Mesendoderm (in vitro differentiated cells): ENCODE measurements at regions not wholly inside any gene's neighbourhood (a gene's known extent, or its start where the extent isn't known, plus 50 kb on each side); places are given as distances from the start of the nearest gene placed in this dataset.

ENCODE experiments used
- DNase-seq: peaks from one replicate; pipeline ENCODE4 v3.0.0; 2013
- H2AK5ac ChIP-seq: 2 replicates; pipeline ENCODE4 v1.6.1; 2013; ENCODE audit warnings: low read length, inconsistent platforms
- H2BK120ac ChIP-seq: 2 replicates; pipeline ENCODE4 v1.6.1; 2013; ENCODE audit warnings: low read depth, mild to moderate bottlenecking, low read length, moderate library complexity, mixed read lengths
- H2BK15ac ChIP-seq: replicated peaks from 2 replicates; pipeline ENCODE4 v1.6.1; 2013; ENCODE audit warnings: low read depth, mild to moderate bottlenecking, moderate library complexity
- H2BK5ac ChIP-seq: 2 replicates; pipeline ENCODE4 v1.6.1; 2013; ENCODE audit warnings: low read length, inconsistent platforms
- H3K18ac ChIP-seq: 2 replicates; pipeline ENCODE4 v1.6.1; 2013; ENCODE audit warnings: mild to moderate bottlenecking, low read length, mixed read lengths
- H3K23ac ChIP-seq: one replicate; pipeline ENCODE4 v1.6.1; 2013; ENCODE audit warnings: low read length
- H3K27ac ChIP-seq: 2 replicates; pipeline ENCODE4 v1.5.1; 2013; ENCODE audit warnings: low read depth, mild to moderate bottlenecking, inconsistent platforms, low read length, moderate library complexity
- H3K27me3 ChIP-seq: 2 replicates; pipeline ENCODE4 v1.6.1; 2013; ENCODE audit warnings: low read length, control low read depth, mild to moderate bottlenecking, inconsistent platforms; ENCODE audit not compliant: insufficient read depth, poor library complexity
- H3K36me3 ChIP-seq: 2 replicates; pipeline ENCODE4 v1.6.1; 2013; ENCODE audit warnings: low read length, inconsistent platforms; ENCODE audit not compliant: control insufficient read depth, insufficient read depth
- H3K4ac ChIP-seq: one replicate; pipeline ENCODE4 v1.6.1; 2013; ENCODE audit warnings: low read depth, mild to moderate bottlenecking, low read length, moderate library complexity
- H3K4me1 ChIP-seq: 2 replicates; pipeline ENCODE4 v1.6.1; 2013; ENCODE audit warnings: low read depth, low read length, inconsistent platforms; ENCODE audit not compliant: control insufficient read depth
- H3K4me2 ChIP-seq: 2 replicates; pipeline ENCODE4 v1.6.1; 2013; ENCODE audit warnings: low read length
- H3K4me3 ChIP-seq: 2 replicates; pipeline ENCODE4 v1.5.1; 2013; ENCODE audit warnings: mild to moderate bottlenecking, low read length
- H3K56ac ChIP-seq: one replicate; pipeline ENCODE4 v1.6.1; 2013; ENCODE audit warnings: low read length
- H3K79me1 ChIP-seq: 2 replicates; pipeline ENCODE4 v1.6.1; 2013; ENCODE audit warnings: low read length, inconsistent platforms
- H3K79me2 ChIP-seq: 2 replicates; pipeline ENCODE4 v1.6.1; 2013; ENCODE audit warnings: mild to moderate bottlenecking, low read length; ENCODE audit not compliant: control insufficient read depth, insufficient read depth
- H3K9ac ChIP-seq: 2 replicates; pipeline ENCODE4 v1.6.1; 2013; ENCODE audit warnings: low read length, inconsistent platforms
- H4K5ac ChIP-seq: one replicate; pipeline ENCODE4 v1.6.1; 2013; ENCODE audit warnings: low read length
- H4K8ac ChIP-seq: one replicate; pipeline ENCODE4 v1.6.1; 2013; ENCODE audit warnings: low read depth, mild to moderate bottlenecking, control low read depth, low read length, moderate library complexity
- WGBS: extraction: QIAGEN DNeasy Blood & Tissue Kit; methylation state at CpG from one replicate; pipeline ENCODE4 v1.1.7; 2013; ENCODE audit warnings: low lambda C conversion rate, missing lambda C conversion rate; ENCODE audit not compliant: insufficient coverage; ENCODE audit errors: extremely low coverage; 5-methylcytosine and 5-hydroxymethylcytosine counted together

DNA sequence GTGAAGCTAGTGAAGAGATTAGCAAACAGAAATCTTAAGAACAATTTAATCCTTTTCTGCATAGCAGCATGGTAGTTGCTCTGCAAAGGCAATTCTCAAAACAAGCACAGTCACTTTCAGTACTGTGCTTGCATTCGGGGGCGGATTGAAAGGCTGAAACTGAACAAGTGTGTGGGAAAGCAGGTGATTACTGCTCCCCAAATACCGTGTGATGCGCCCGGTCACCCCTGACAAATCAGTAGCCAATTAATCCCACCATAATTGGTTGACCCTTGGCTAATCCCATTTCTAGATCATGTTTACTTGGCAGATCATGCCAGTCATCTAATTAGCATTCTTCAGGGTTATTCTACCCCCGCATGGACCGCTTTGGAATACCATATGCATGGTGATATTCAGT is 76.5 kb upstream of the ADRB1 start:
- Histone ChIP-seq H3K9ac (no peak overlapping the region), H3K4me2 (no peak overlapping the region)
- WGBS: no CpG with 5 or more reads among the region's 7 CpGs

DNA sequence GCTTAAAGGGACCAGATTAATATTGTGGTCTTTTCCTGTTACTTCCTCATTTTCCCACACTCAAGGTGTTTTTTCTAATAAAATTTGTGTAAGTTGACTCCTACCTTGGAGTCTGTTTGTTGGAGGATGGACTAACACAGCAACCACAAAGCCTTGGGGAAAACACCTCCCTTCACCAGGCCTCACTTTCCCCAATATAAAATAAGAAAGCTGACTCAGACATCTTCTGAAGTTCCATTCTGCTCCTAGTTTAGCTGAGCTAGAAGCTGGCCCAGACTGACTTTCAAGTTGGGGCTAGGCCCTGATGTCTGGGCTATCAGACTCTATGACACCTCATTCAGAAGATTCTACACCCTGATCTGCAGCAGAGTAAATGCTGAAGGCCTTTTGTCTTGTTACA is 73.0 kb upstream of the ADRB1 start:
- Histone ChIP-seq H3K36me3 (no peaks in the 10 kb centered on the region), H4K8ac (no peak overlapping the region), H3K18ac (no peak overlapping the region), H3K23ac (no peak overlapping the region), H3K27ac (no peak overlapping the region), H3K79me2 (no peaks in the 10 kb centered on the region), H2AK5ac (no peak overlapping the region), H3K4me1 (no peaks in the 10 kb centered on the region), H2BK15ac (no peak overlapping the region), H3K4me3 (no peak overlapping the region), H3K9ac (no peak overlapping the region), H2BK120ac (no peak overlapping the region), H3K4me2 (no peak overlapping the region), H3K79me1 (no peaks in the 10 kb centered on the region), H3K27me3 (no peaks in the 10 kb centered on the region), H2BK5ac (no peak overlapping the region), H3K4ac (no peak overlapping the region), H4K5ac (no peak overlapping the region), H3K56ac (no peak overlapping the region)
- no peak for DNase-seq

More for the DNA sequence above, 76.5 kb upstream of the ADRB1 start:
- Histone ChIP-seq H3K18ac (no peak overlapping the region), H3K4me3 (no peak overlapping the region), H2BK120ac (no peak overlapping the region), H3K23ac (no peak overlapping the region), H4K5ac (no peak overlapping the region), H3K36me3 (no peaks in the 10 kb centered on the region), H3K4me1 (no peaks in the 10 kb centered on the region), H3K56ac (no peak overlapping the region), H3K79me2 (no peaks in the 10 kb centered on the region), H3K27ac (no peak overlapping the region), H2BK15ac (no peak overlapping the region), H3K4ac (no peak overlapping the region), H4K8ac (no peak overlapping the region), H3K27me3 (no peaks in the 10 kb centered on the region), H2BK5ac (no peak overlapping the region), H3K79me1 (no peaks in the 10 kb centered on the region), H2AK5ac (no peak overlapping the region)
- DNase-seq: no peak

DNA sequence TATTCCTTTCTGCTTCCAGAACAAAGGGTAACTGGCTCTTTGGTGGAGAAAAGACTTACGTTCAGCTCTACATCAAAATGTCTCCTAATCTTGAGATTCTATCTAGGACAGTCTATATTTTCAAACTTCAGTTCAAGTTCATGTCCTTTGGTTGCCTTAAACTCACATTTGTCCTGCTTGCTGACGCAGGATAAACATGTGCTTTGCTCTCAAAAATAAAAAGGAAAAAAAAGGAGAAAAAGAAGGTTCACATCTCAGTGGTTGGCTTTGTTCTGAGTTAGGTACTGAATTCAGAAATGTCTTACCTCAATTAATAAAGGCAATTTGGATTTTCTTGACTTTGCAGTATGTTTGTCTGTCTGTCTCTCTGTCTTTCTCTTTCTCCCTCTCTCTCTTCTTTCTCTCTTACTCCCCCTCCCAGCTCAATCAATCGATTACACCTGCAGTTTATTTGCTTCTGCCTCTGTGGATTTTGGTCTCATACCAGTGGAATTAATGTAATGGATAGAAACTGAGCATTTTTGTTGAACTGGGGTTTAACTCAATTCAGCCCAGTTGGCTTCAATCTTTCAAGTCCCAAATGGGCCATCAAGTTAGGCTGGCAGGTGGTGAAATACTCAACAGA is 72.2 kb upstream of the ADRB1 start:
- Histone ChIP-seq H4K5ac (no peak overlapping the region), H2BK120ac (no peak overlapping the region), H3K18ac (no peak overlapping the region), H3K27me3 (no peaks in the 10 kb centered on the region), H3K4me2 (no peak overlapping the region), H2BK5ac (no peak overlapping the region), H3K4me3 (no peak overlapping the region), H4K8ac (no peak overlapping the region), H3K79me2 (no peaks in the 10 kb centered on the region), H2BK15ac (no peak overlapping the region), H2AK5ac (no peak overlapping the region), H3K27ac (no peak overlapping the region), H3K36me3 (no peaks in the 10 kb centered on the region), H3K79me1 (no peaks in the 10 kb centered on the region), H3K4ac (no peak overlapping the region), H3K23ac (no peak overlapping the region), H3K56ac (no peak overlapping the region), H3K9ac (no peak overlapping the region), H3K4me1 (no peaks in the 10 kb centered on the region)
- no peak for DNase-seq
- WGBS: no CpG with 5 or more reads among the region's 3 CpGs

DNA sequence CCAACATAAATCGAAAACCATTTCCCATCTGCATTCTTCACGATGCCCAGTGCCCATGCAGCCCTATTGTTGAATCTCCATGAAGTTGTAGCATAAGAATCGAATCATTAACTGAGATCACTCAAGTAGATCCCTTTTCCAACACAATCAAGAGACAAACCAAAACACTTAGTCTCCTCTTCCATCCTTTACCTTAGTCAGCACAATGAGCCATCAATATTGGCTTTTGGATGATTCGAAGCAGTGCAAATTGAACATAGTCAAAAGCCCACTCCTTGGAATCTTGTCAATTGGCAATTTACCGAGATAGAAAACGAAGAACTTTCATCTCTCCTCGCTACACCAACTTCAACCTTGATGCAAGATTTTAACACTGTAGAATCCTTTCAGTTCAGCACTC is 66.5 kb upstream of the ADRB1 start:
- Histone ChIP-seq H3K18ac (no peak overlapping the region), H2BK120ac (no peak overlapping the region), H3K4me2 (no peak overlapping the region), H3K4ac (no peak overlapping the region), H3K36me3 (no peaks in the 10 kb centered on the region), H2BK5ac (no peak overlapping the region), H2AK5ac (no peak overlapping the region), H3K27ac (no peak overlapping the region), H3K9ac (no peak overlapping the region), H3K4me3 (no peak overlapping the region), H3K79me1 (no peaks in the 10 kb centered on the region), H3K4me1 (no peaks in the 10 kb centered on the region), H3K56ac (no peak overlapping the region), H3K79me2 (no peaks in the 10 kb centered on the region), H4K5ac (no peak overlapping the region), H3K27me3 (no peaks in the 10 kb centered on the region), H2BK15ac (no peak overlapping the region), H3K23ac (no peak overlapping the region), H4K8ac (no peak overlapping the region)
- DNase-seq: no peak
- WGBS: no CpG with 5 or more reads among the region's 7 CpGs

DNA sequence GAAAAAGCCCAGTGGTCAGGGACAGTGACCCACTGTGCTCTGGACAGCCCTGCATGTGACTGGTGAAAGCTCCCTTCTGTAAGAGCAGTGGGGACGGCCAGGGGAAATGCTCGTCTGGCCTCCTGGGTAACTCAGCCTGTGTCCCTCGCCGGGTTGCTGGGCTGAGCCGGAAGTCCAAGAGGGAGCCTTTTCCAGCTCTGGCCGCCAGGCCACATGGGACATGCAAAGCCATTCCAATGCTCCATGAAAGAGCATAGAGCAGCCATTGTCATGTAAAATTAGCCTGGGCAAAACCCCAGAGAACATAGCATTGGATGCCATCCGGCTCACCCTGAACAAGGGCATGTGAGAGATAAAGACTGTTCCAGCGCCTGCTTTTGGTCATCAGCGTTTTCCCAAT is 64.9 kb upstream of the ADRB1 start:
- H3K4me3 ChIP-seq: no peak overlapping the region
- no peaks in the 10 kb centered on the region for H3K79me2 ChIP-seq
- H3K4ac ChIP-seq: no peak overlapping the region
- H2BK5ac ChIP-seq: no peak overlapping the region
- no peak overlapping the region for H4K5ac ChIP-seq
- H2BK15ac ChIP-seq: no peak overlapping the region
- no peak overlapping the region for H2AK5ac ChIP-seq
- no peak overlapping the region for H4K8ac ChIP-seq
- no peaks in the 10 kb centered on the region for H3K79me1 ChIP-seq
- no peaks in the 10 kb centered on the region for H3K36me3 ChIP-seq
- H3K18ac ChIP-seq: no peak overlapping the region
- H3K4me1 ChIP-seq: no peaks in the 10 kb centered on the region
- H2BK120ac ChIP-seq: no peak overlapping the region
- no peak overlapping the region for H3K4me2 ChIP-seq
- no peak overlapping the region for H3K9ac ChIP-seq
- no peak overlapping the region for H3K56ac ChIP-seq
- H3K27ac ChIP-seq: no peak overlapping the region
- no peak for DNase-seq
- no peaks in the 10 kb centered on the region for H3K27me3 ChIP-seq
- no CpG with 5 or more reads among the region's 9 CpGs for WGBS
- no peak overlapping the region for H3K23ac ChIP-seq

DNA sequence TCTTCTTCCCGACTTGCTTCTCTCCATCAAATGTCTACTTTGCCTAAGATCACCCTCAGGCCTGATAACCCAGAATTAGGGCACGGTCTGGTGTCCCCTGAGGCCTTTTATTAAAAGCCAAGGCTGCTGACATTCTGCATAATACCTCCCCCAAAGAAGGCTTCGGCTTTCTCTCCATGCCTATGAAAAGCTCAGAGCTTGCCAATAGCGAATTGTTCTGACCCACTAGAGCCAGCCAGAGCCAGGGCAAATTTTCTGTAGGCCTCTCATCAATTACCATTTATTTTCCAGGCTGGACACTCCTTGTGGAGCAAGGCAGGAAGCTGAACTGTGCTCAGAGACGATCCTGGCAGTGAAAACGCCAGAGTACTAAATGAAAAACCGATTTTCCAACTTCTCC is 64.3 kb upstream of the ADRB1 start:
- H3K36me3 ChIP-seq: no peaks in the 10 kb centered on the region
- no peaks in the 10 kb centered on the region for H3K4me1 ChIP-seq
- H3K4ac ChIP-seq: no peak overlapping the region
- H3K79me1 ChIP-seq: no peaks in the 10 kb centered on the region
- no peak overlapping the region for H3K23ac ChIP-seq
- no peak overlapping the region for H3K56ac ChIP-seq
- no peak overlapping the region for H3K18ac ChIP-seq
- DNase-seq: no peak
- H2BK5ac ChIP-seq: no peak overlapping the region
- H3K9ac ChIP-seq: no peak overlapping the region
- H3K4me3 ChIP-seq: no peak overlapping the region
- no peak overlapping the region for H4K5ac ChIP-seq
- no peak overlapping the region for H2BK120ac ChIP-seq
- no peaks in the 10 kb centered on the region for H3K27me3 ChIP-seq
- H2AK5ac ChIP-seq: no peak overlapping the region
- H4K8ac ChIP-seq: no peak overlapping the region
- H2BK15ac ChIP-seq: no peak overlapping the region
- H3K79me2 ChIP-seq: no peaks in the 10 kb centered on the region
- no peak overlapping the region for H3K4me2 ChIP-seq
- no CpG with 5 or more reads among the region's 7 CpGs for WGBS
- H3K27ac ChIP-seq: no peak overlapping the region
